SK-N-SH (cell line): ENCODE measurements at regions not wholly inside any gene's neighbourhood (a gene's known extent, or its start where the extent isn't known, plus 50 kb on each side); places are given as distances from the start of the nearest gene placed in this dataset.

Source experiments
- CTCF ChIA-PET: fragments of 300-600, 350-600 bp; formaldehyde crosslinking; extraction: SDS; loops from one replicate; lab custom pipeline; 2021; lab: Yijun Ruan, JAX
- POLR2A ChIA-PET: fragments of 350-600 bp; sonication (Branson Sonifier 250); formaldehyde crosslinking; extraction: SDS; loops from one replicate; lab custom pipeline; 2020; ENCODE audit warnings: antibody characterized with exemption, inconsistent platforms; lab: Yijun Ruan, JAX
- DNase-seq: peaks from one replicate; pipeline ENCODE4 v3.0.0; 2012
- H2AFZ ChIP-seq: fragments of 200-600 bp; sonication (generic); 2 replicates; pipeline ENCODE4 v1.8.1; 2016; ENCODE audit warnings: antibody characterized with exemption, mild to moderate bottlenecking, low read depth
- H3F3A ChIP-seq: fragments of 200-600 bp; sonication (generic); replicated peaks from 2 replicates; pipeline ENCODE3; 2016; ENCODE audit warnings: antibody characterized with exemption, mild to moderate bottlenecking; ENCODE audit not compliant: insufficient read depth
- H3K27ac ChIP-seq, 2 experiments: fragments of 200-500 bp in 1 of 2; fragments of 200-600 bp in 1 of 2; sonication (Bioruptor generic) in 1 of 2; sonication (generic), shearing (Covaris generic) in 1 of 2; 2 replicates each; pipeline versions ENCODE4 v1.5.1 to v1.6.1; 2014 to 2016; ENCODE audit warnings: low read depth in 2 of 2, inconsistent platforms in 1 of 2, low read length in 1 of 2, mild to moderate bottlenecking in 1 of 2, mixed read lengths in 1 of 2
- H3K27me3 ChIP-seq: fragments of 200-600 bp; sonication (generic), shearing (Covaris generic); 2 replicates; pipeline ENCODE4 v1.6.1; 2016; ENCODE audit warnings: mixed run types; ENCODE audit not compliant: insufficient read depth
- H3K36me3 ChIP-seq, 2 experiments: fragments of 200-500 bp in 1 of 2; fragments of 200-600 bp in 1 of 2; sonication (Bioruptor generic) in 1 of 2; sonication (generic) in 1 of 2; replicated peaks in 1 of 2; 2 replicates each; pipeline versions ENCODE3 to v1.5.1; 2014 to 2016; ENCODE audit warnings: low read length in 1 of 2, mild to moderate bottlenecking in 1 of 2; ENCODE audit not compliant: insufficient read depth in 2 of 2, control insufficient read depth in 1 of 2
- H3K4me1 ChIP-seq, 2 experiments: fragments of 200-500 bp in 1 of 2; fragments of 200-600 bp in 1 of 2; sonication (Bioruptor generic) in 1 of 2; sonication (generic), shearing (Covaris generic) in 1 of 2; 2 replicates each; pipeline versions ENCODE4 v1.5.1 to v1.6.1; 2014 to 2016; ENCODE audit warnings: low read depth in 1 of 2, low read length in 1 of 2, mixed run types in 1 of 2; ENCODE audit not compliant: insufficient read depth in 2 of 2, control insufficient read depth in 1 of 2
- H3K4me2 ChIP-seq: fragments of 200-600 bp; sonication (generic), shearing (Covaris generic); 2 replicates; pipeline ENCODE4 v1.6.1; 2017; ENCODE audit warnings: mixed run types
- H3K4me3 ChIP-seq, 2 experiments: fragments of 200-500 bp in 1 of 2; fragments of 200-600 bp in 1 of 2; sonication (Bioruptor generic) in 1 of 2; sonication (generic), shearing (Covaris generic) in 1 of 2; 2 replicates each; pipeline versions ENCODE4 v1.5.1 to v1.8.1; 2014 to 2016; ENCODE audit warnings: low read depth in 2 of 2, inconsistent platforms in 1 of 2, low read length in 1 of 2, mild to moderate bottlenecking in 1 of 2, mixed read lengths in 1 of 2, moderate library complexity in 1 of 2
- H3K79me2 ChIP-seq: fragments of 200-600 bp; sonication (generic); 2 replicates; pipeline ENCODE4 v1.8.1; 2017; ENCODE audit warnings: mild to moderate bottlenecking; ENCODE audit not compliant: insufficient read depth
- H3K9ac ChIP-seq: fragments of 200-600 bp; sonication (generic); 2 replicates; pipeline ENCODE4 v1.6.1; 2017; ENCODE audit warnings: mixed run types
- H3K9me2 ChIP-seq: fragments of 200-600 bp; sonication (generic); 2 replicates; pipeline ENCODE4 v1.6.1; 2017; ENCODE audit warnings: mixed run types
- H3K9me3 ChIP-seq: fragments of 200-600 bp; sonication (generic); 2 replicates; pipeline ENCODE4 v1.6.1; 2017; ENCODE audit warnings: mixed run types, mild to moderate bottlenecking, moderate library complexity
- H4K20me1 ChIP-seq: fragments of 200-600 bp; sonication (generic); 2 replicates; pipeline ENCODE4 v1.6.1; 2017; ENCODE audit warnings: mild to moderate bottlenecking, mixed run types; ENCODE audit not compliant: insufficient read depth
- CTCF ChIP-seq: fragments of 200-600 bp; sonication (generic); IDR thresholded peaks from 2 replicates; pipeline ENCODE4 v1.6.1; 2017; ENCODE audit warnings: antibody characterized with exemption, mild to moderate bottlenecking, moderate library complexity
- ELF1 ChIP-seq: IDR thresholded peaks from 2 replicates; pipeline ENCODE4 v1.4.0; 2012
- EP300 ChIP-seq, 2 experiments: IDR thresholded peaks; 2 replicates each; pipeline versions ENCODE4 v1.4.0 to v1.6.1; 2012; ENCODE audit warnings: borderline replicate concordance in 1 of 2, low read depth in 1 of 2, low read length in 1 of 2
- FOSL2 ChIP-seq: IDR thresholded peaks from 2 replicates; pipeline ENCODE4 v1.4.0; 2012; ENCODE audit warnings: low read depth, mild to moderate bottlenecking, moderate library complexity, borderline replicate concordance
- FOXJ3 ChIP-seq: sonication (generic); formaldehyde crosslinking; IDR thresholded peaks from 2 replicates; pipeline ENCODE4 v1.5.1; 2020; ENCODE audit warnings: mild to moderate bottlenecking, missing genetic modification reagents
- FOXM1 ChIP-seq: IDR thresholded peaks from 2 replicates; pipeline ENCODE4 v1.4.0; 2012; ENCODE audit warnings: low read depth, mild to moderate bottlenecking
- GATA2 ChIP-seq: sonication (generic); formaldehyde crosslinking; IDR thresholded peaks from 2 replicates; pipeline ENCODE4 v1.5.0; 2020; ENCODE audit warnings: mild to moderate bottlenecking, missing genetic modification reagents
- JUND ChIP-seq: IDR thresholded peaks from 2 replicates; pipeline ENCODE4 v1.4.0; 2012
- NFIC ChIP-seq: IDR thresholded peaks from 2 replicates; pipeline ENCODE4 v1.4.0; 2012; ENCODE audit warnings: borderline replicate concordance
- RCOR1 ChIP-seq: fragments of 150-350 bp; IDR thresholded peaks from 2 replicates; pipeline ENCODE4 v1.6.1; 2017; ENCODE audit warnings: antibody characterized with exemption, low read length
- REST ChIP-seq: IDR thresholded peaks from 2 replicates; pipeline ENCODE4 v1.6.1; 2012; ENCODE audit warnings: mild to moderate bottlenecking, low read depth, low read length, moderate library complexity
- RFX5 ChIP-seq: IDR thresholded peaks from 2 replicates; pipeline ENCODE4 v1.6.1; 2012; ENCODE audit warnings: mild to moderate bottlenecking, improper control_type of control experiment, low read length
- TEAD4 ChIP-seq: IDR thresholded peaks from 2 replicates; pipeline ENCODE4 v1.4.0; 2012; ENCODE audit warnings: mild to moderate bottlenecking, borderline replicate concordance; ENCODE audit not compliant: insufficient read depth
- USF2 ChIP-seq: fragments of 150-350 bp; IDR thresholded peaks from 2 replicates; pipeline ENCODE4 v1.6.1; 2017; ENCODE audit warnings: antibody characterized with exemption, low read length, low read depth, borderline replicate concordance
- YY1 ChIP-seq: IDR thresholded peaks from 2 replicates; pipeline ENCODE4 v1.4.0; 2012; ENCODE audit warnings: low read depth, mild to moderate bottlenecking
- ZBTB33 ChIP-seq: IDR thresholded peaks from 2 replicates; pipeline ENCODE4 v1.4.0; 2012; ENCODE audit warnings: low read depth, borderline replicate concordance
- WGBS: methylation state at CpG from one replicate; pipeline ENCODE4 v1.1.6; 2017; ENCODE audit warnings: low lambda C conversion rate; 5-methylcytosine and 5-hydroxymethylcytosine counted together

GRCh38 chr17:70584255-70584654 is 414.9 kb downstream of the KCNJ2 start (continued):
- no peak for TF ChIP-seq REST
- no peak for TF ChIP-seq ELF1
- no peak for TF ChIP-seq FOXM1
- TF ChIP-seq JUND: no peak
- no peak for TF ChIP-seq CTCF
- TF ChIP-seq FOSL2: no peak
- TF ChIP-seq RFX5: no peak
- no peak for TF ChIP-seq EP300 (IDR thresholded peaks at IDR 0.05; ENCODE audit: borderline replicate concordance in 1 of 2, low read depth in 1 of 2, low read length in 1 of 2)
- TF ChIP-seq RCOR1: no peak
- TF ChIP-seq GATA2: no peak

- TF ChIP-seq TEAD4 (no peak), USF2 (no peak), ZBTB33 (no peak), NFIC (no peak), YY1 (no peak), FOXJ3 (CRISPR knock-in tag) (no peak)
- TF ChIP-seq, all 33 proteins: peak for 0
- Histone ChIP-seq H3K27ac (no peak overlapping the region), H3K4me1 (no peaks in the 10 kb centered on the region), H3K79me2 (no peaks in the 10 kb centered on the region), H3K9me2 (no peaks in the 10 kb centered on the region), H3K4me2 (no peak overlapping the region), H3K27me3 (no peaks in the 10 kb centered on the region), H3K4me3 (no peak overlapping the region), H3K9me3 (no peaks in the 10 kb centered on the region), H4K20me1 (no peaks in the 10 kb centered on the region), H3K36me3 (no peaks in the 10 kb centered on the region), H3F3A (no peaks in the 10 kb centered on the region), H3K9ac (no peak overlapping the region), H2AFZ (no peak overlapping the region)
- no peak for DNase-seq
- WGBS: 75% methylated on average over 2 of the region's 2 CpGs
- CTCF ChIA-PET: interaction anchor here (0.7 to 1.6 kb wide), 3 partner anchors 9 to 1062 kb away, joined by 3 to 4 read pairs (median 3); no protein-coding TSS in a partner anchor
- POLR2A ChIA-PET: no interaction called here
Observed at GRCh38 chr17:70588003-70588402, 418.7 kb downstream of the KCNJ2 start.
